ENCODE measurements at regions not wholly inside any gene's neighbourhood (a gene's known extent, or its start where the extent isn't known, plus 50 kb on each side); places are given as distances from the start of the nearest gene placed in this dataset.

DNA sequence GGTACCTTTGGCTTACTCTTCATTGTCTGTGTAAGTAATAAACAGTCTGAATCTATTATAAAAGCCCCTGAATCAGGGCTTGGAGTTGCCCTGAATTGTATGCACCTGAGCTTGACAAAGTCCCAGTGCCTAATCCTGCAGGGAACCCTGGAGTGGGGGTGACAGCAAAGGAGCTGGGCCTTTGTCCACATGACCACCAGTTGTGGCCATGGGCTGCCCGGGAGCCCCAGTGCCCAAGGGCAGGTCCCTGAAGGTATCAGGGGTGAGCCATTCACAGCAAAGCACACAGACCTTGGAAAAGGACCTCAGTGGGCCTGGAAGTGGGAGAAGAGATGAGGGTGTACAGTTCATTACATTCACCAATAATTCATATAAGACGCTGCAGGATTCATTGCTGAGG lies 94.2 kb downstream of the BANF2 start:
- TF ChIP-seq, protein P1, sequence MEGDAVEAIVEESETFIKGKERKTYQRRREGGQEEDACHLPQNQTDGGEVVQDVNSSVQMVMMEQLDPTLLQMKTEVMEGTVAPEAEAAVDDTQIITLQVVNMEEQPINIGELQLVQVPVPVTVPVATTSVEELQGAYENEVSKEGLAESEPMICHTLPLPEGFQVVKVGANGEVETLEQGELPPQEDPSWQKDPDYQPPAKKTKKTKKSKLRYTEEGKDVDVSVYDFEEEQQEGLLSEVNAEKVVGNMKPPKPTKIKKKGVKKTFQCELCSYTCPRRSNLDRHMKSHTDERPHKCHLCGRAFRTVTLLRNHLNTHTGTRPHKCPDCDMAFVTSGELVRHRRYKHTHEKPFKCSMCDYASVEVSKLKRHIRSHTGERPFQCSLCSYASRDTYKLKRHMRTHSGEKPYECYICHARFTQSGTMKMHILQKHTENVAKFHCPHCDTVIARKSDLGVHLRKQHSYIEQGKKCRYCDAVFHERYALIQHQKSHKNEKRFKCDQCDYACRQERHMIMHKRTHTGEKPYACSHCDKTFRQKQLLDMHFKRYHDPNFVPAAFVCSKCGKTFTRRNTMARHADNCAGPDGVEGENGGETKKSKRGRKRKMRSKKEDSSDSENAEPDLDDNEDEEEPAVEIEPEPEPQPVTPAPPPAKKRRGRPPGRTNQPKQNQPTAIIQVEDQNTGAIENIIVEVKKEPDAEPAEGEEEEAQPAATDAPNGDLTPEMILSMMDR (IDR thresholded peaks at IDR 0.05), result no peak
- no peak for TF ChIP-seq POLR2AphosphoS5 (IDR thresholded peaks at IDR 0.05)
- TF ChIP-seq POLR2A (IDR thresholded peaks at IDR 0.05), result no peak
- no peak for TF ChIP-seq EP300 (IDR thresholded peaks at IDR 0.05)

Data from suprapubic skin (tissue), 4 donors.